Mesothelial cell of epicardium (in vitro differentiated cells): ENCODE measurements at regions not wholly inside any gene's neighbourhood (a gene's known extent, or its start where the extent isn't known, plus 50 kb on each side); places are given as distances from the start of the nearest gene placed in this dataset.

Source experiments
- DNase-seq, 2 experiments: peaks; one replicate each; pipeline ENCODE4 v3.0.0; 2021; ENCODE audit warnings: low spot score in 2 of 2; ENCODE audit not compliant: unreplicated experiment in 2 of 2
- H3K27ac Mint-ChIP-seq: 2 replicates; pipeline ENCODE4 v1.8.0; 2021; ENCODE audit warnings: mixed read lengths
- H3K27me3 Mint-ChIP-seq: 2 replicates; pipeline ENCODE4 v1.8.0; 2021; ENCODE audit warnings: low read depth, mixed read lengths
- H3K36me3 Mint-ChIP-seq: 2 replicates; pipeline ENCODE4 v1.8.0; 2021; ENCODE audit warnings: mixed read lengths
- H3K4me1 Mint-ChIP-seq: 2 replicates; pipeline ENCODE4 v1.8.0; 2021; ENCODE audit warnings: mixed read lengths
- H3K4me3 Mint-ChIP-seq: 2 replicates; pipeline ENCODE4 v1.8.0; 2021; ENCODE audit warnings: mild to moderate bottlenecking, moderate library complexity, mixed read lengths
- H3K9me3 Mint-ChIP-seq: 2 replicates; pipeline ENCODE4 v1.8.0; 2021; ENCODE audit warnings: mixed read lengths
- CTCF ChIP-seq: fragments of 200-600 bp; sonication (generic); IDR thresholded peaks from one replicate; pipeline ENCODE4 v1.5.0; 2021; ENCODE audit warnings: antibody characterized with exemption; ENCODE audit not compliant: unreplicated experiment

DNA sequence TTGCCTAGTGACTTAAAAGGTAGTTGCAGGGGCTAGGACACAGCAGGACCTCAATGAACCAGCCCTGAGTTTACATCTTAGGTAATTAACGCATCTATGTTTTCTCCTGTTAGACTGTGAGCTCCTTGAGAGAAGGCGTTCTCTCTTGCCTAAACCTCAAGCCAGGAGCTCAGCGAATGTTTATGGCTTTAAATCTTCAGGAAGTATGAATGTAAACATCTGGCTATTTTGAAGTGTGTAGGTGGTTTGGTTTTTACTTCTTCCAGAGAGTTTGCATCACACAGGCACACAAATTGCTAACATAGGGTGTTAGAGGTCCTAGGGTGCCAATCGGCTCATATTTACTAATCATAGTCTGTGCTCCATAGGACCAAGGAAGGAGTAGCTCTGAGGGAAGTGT is 387.7 kb upstream of the ZNF507 start:
- peak overlapping the region; percentile 89 for H3K27ac Mint-ChIP-seq
- peaks cover 15% of the 10 kb centered on the region for H3K9me3 Mint-ChIP-seq
- H3K4me1 Mint-ChIP-seq: peaks cover 56% of the 10 kb centered on the region
- H3K27me3 Mint-ChIP-seq: no peaks in the 10 kb centered on the region
- DNase-seq: no peak
- no peak for TF ChIP-seq CTCF
- H3K36me3 Mint-ChIP-seq: no peaks in the 10 kb centered on the region
- H3K4me3 Mint-ChIP-seq: no peak overlapping the region

DNA sequence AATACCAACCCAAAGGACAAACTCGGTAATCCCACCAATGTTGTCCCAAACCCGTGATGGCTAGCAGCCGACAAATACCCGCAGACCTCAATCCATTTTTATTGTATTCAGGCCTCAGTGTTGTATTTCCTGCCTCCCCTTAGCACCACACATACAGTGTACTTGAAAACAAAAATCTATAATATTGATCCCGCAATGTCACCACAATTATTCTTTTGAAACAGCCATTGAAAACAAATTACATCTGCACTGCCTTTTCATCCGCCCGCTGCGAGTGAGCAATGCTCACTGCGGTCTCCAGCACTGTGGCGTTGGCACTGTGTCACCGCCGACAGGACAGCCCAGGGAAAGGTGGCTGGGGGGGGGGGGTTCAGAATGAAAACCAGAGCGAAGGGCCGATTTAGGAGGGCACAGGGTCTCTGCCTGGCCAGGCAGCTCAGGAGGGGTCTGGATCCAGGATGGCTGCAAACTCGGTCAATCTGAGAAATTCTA is 385.8 kb upstream of the ZNF507 start:
- no peak for TF ChIP-seq CTCF
- no peak for DNase-seq
- Mint-ChIP-seq H3K27ac (peak overlapping the region; percentile 75), H3K4me3 (no peak overlapping the region), H3K36me3 (no peaks in the 10 kb centered on the region), H3K9me3 (peaks cover 9% of the 10 kb centered on the region), H3K27me3 (no peaks in the 10 kb centered on the region), H3K4me1 (peaks cover 75% of the 10 kb centered on the region)

- Mint-ChIP-seq H3K9me3 (peaks cover under 1% of the 10 kb centered on the region), H3K27me3 (no peaks in the 10 kb centered on the region), H3K4me1 (peaks cover 83% of the 10 kb centered on the region), H3K27ac (peak overlapping the region; percentile 81), H3K4me3 (no peak overlapping the region), H3K36me3 (no peaks in the 10 kb centered on the region)
- no peak for DNase-seq
- TF ChIP-seq CTCF: no peak
Observed at GRCh38 chr19:31960474-31960873, 384.9 kb upstream of the ZNF507 start.

DNA sequence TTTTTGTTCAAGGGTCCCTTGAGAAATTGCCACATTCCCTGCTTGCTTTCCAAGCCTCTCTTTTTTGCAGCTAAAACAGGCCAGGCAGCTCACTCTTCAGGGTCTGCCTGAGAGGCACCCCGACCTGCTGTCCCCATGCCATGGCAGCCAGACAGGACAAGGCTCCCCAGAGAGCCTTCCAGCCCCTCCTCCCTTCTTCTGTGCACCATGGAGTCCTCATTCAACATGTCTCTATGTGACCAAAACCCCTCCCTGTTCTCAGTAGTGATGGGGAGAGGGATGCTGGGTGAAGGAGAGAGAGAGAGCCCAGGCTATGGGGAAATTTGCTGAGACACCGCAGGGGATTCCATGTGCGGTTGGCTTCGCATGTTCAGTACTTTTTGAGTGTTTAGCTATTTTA is 384.2 kb upstream of the ZNF507 start:
- H3K9me3 Mint-ChIP-seq: no peaks in the 10 kb centered on the region
- TF ChIP-seq CTCF: no peak
- H3K4me1 Mint-ChIP-seq: peaks cover 84% of the 10 kb centered on the region
- H3K27me3 Mint-ChIP-seq: no peaks in the 10 kb centered on the region
- peak overlapping the region; percentile 81 for H3K27ac Mint-ChIP-seq
- H3K4me3 Mint-ChIP-seq: no peak overlapping the region
- no peaks in the 10 kb centered on the region for H3K36me3 Mint-ChIP-seq
- no peak for DNase-seq

GRCh38 chr19:31961667-31962066 is 383.7 kb upstream of the ZNF507 start:
- peaks cover 87% of the 10 kb centered on the region for H3K4me1 Mint-ChIP-seq
- no peak for DNase-seq

More at GRCh38 chr19:31961667-31962066, 383.7 kb upstream of the ZNF507 start:
- Mint-ChIP-seq H3K27me3 (no peaks in the 10 kb centered on the region), H3K9me3 (no peaks in the 10 kb centered on the region), H3K36me3 (no peaks in the 10 kb centered on the region), H3K27ac (peak overlapping the region; percentile 81), H3K4me3 (no peak overlapping the region)
- TF ChIP-seq CTCF: no peak
